Mesothelial cell of epicardium (in vitro differentiated cells): ENCODE measurements at regions not wholly inside any gene's neighbourhood (a gene's known extent, or its start where the extent isn't known, plus 50 kb on each side); places are given as distances from the start of the nearest gene placed in this dataset.

Experiments
- DNase-seq, 2 experiments: peaks; one replicate each; pipeline ENCODE4 v3.0.0; 2021; ENCODE audit warnings: low spot score in 2 of 2; ENCODE audit not compliant: unreplicated experiment in 2 of 2
- H3K27ac Mint-ChIP-seq: 2 replicates; pipeline ENCODE4 v1.8.0; 2021; ENCODE audit warnings: mixed read lengths
- H3K27me3 Mint-ChIP-seq: 2 replicates; pipeline ENCODE4 v1.8.0; 2021; ENCODE audit warnings: low read depth, mixed read lengths
- H3K36me3 Mint-ChIP-seq: 2 replicates; pipeline ENCODE4 v1.8.0; 2021; ENCODE audit warnings: mixed read lengths
- H3K4me1 Mint-ChIP-seq: 2 replicates; pipeline ENCODE4 v1.8.0; 2021; ENCODE audit warnings: mixed read lengths
- H3K4me3 Mint-ChIP-seq: 2 replicates; pipeline ENCODE4 v1.8.0; 2021; ENCODE audit warnings: mild to moderate bottlenecking, moderate library complexity, mixed read lengths
- H3K9me3 Mint-ChIP-seq: 2 replicates; pipeline ENCODE4 v1.8.0; 2021; ENCODE audit warnings: mixed read lengths
- TF ChIP-seq, protein P1 (sequence below): fragments of 200-600 bp; sonication (generic); IDR thresholded peaks from one replicate; pipeline ENCODE4 v1.5.0; 2021; ENCODE audit warnings: antibody characterized with exemption; ENCODE audit not compliant: unreplicated experiment

DNA sequence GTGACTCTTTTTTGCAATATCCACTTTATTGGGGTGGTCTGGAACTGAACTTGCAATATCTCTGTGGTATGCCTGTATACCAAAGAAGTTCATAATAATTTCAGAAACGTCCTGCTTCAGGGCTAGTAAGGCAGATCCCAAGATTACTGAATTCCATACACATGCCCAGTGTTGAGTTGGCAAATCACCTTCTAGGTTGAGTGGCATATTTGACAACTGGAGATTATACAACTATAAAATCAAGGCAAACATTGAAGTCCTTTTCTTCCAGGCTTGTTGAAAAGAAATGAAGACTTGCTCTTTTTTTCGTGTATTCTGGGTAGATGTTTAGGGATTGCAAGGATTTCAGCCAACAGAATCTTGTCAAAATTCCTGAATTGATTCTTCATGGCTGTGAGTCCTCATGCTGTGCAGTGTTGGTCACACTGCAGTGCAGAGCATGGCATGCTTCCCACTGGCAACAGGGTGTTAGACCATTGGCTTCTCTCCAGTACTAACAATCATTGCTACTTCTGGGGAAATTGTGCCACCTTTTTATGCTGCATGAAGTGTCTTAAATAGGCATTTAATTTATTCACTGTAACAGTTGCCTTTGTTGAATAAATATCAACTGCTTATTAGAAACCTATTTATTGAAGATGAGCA lies 367.1 kb upstream of the ADGRL4 start:
- Mint-ChIP-seq H3K27ac (no peak overlapping the region), H3K27me3 (no peaks in the 10 kb centered on the region), H3K36me3 (no peaks in the 10 kb centered on the region)

DNA sequence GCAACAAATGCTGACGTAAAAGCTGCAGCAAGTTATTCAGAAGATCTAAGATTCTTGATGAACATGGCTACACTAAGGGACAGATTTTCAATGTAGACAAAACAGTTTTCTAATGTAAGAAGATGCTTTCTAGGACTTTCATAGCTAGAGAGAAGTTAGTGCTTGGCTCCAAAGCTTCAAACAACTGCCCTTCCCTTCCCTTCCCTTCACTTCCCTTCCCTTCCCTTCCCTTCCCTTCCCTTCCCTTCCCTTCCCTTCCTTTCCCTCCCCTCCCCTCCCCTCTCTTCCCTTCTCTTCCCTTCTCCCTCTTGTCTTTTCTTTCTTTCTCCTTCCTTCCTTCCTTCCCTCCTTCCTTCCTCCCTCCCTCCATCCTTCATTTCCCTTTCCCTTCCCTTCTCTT lies 365.3 kb upstream of the ADGRL4 start:
- peaks cover 10% of the 10 kb centered on the region for H3K9me3 Mint-ChIP-seq
- no peak overlapping the region for H3K27ac Mint-ChIP-seq
- H3K4me1 Mint-ChIP-seq: peaks cover 7% of the 10 kb centered on the region
- TF ChIP-seq, protein P1, sequence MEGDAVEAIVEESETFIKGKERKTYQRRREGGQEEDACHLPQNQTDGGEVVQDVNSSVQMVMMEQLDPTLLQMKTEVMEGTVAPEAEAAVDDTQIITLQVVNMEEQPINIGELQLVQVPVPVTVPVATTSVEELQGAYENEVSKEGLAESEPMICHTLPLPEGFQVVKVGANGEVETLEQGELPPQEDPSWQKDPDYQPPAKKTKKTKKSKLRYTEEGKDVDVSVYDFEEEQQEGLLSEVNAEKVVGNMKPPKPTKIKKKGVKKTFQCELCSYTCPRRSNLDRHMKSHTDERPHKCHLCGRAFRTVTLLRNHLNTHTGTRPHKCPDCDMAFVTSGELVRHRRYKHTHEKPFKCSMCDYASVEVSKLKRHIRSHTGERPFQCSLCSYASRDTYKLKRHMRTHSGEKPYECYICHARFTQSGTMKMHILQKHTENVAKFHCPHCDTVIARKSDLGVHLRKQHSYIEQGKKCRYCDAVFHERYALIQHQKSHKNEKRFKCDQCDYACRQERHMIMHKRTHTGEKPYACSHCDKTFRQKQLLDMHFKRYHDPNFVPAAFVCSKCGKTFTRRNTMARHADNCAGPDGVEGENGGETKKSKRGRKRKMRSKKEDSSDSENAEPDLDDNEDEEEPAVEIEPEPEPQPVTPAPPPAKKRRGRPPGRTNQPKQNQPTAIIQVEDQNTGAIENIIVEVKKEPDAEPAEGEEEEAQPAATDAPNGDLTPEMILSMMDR: no peak
- no peak for DNase-seq
- no peaks in the 10 kb centered on the region for H3K36me3 Mint-ChIP-seq
- no peak overlapping the region for H3K4me3 Mint-ChIP-seq
- no peaks in the 10 kb centered on the region for H3K27me3 Mint-ChIP-seq

More for the DNA sequence above, 367.1 kb upstream of the ADGRL4 start:
- Mint-ChIP-seq H3K9me3 (peaks cover 10% of the 10 kb centered on the region), H3K4me1 (peaks cover 11% of the 10 kb centered on the region), H3K4me3 (no peak overlapping the region)
- TF ChIP-seq, protein P1: no peak
- no peak for DNase-seq

DNA sequence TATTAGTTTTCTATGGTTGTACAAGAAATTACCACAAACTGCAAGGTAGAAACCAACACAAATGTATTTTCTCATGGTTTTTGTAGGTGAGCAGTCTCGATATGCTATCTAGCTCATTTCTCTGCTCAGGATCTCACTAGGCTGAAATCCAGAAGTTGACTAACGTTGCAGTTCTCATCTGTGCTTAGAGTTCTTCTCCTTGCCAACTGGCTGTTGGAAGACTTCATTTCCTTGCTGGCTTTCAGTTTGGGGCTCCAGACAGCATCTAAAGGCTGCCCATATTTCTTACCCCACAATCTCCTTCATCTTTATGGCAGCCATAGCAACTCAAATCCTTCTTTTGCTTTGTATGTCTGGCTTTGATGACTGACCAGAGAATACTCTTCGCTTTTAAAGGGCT lies 362.6 kb upstream of the ADGRL4 start:
- Mint-ChIP-seq H3K27ac (no peak overlapping the region), H3K9me3 (peaks cover 10% of the 10 kb centered on the region), H3K27me3 (no peaks in the 10 kb centered on the region), H3K4me1 (peaks cover 6% of the 10 kb centered on the region), H3K36me3 (no peaks in the 10 kb centered on the region), H3K4me3 (no peak overlapping the region)
- TF ChIP-seq, protein P1: no peak
- no peak for DNase-seq

DNA sequence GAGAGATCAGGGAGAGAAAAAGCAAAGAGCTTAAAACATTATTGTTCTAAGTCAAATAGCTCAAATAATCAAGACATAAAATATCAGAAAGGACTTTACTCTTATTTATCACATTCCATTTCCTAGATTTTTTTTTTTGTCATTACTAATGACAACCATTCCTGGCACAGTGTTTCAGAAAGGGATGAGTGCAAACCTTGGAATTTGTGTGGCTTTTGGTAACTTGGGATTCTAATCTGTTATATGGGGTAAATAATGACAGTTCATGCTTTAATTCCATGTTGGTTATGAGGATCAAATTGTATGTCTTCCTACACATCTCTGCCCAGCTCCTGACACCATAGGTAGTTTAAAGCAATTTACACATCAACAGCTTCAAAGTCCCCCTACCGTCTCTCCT lies 358.4 kb upstream of the ADGRL4 start:
- H3K4me3 Mint-ChIP-seq: no peak overlapping the region
- TF ChIP-seq, protein P1: no peak
- no peaks in the 10 kb centered on the region for H3K36me3 Mint-ChIP-seq
- no peak for DNase-seq
- no peaks in the 10 kb centered on the region for H3K9me3 Mint-ChIP-seq
- no peaks in the 10 kb centered on the region for H3K27me3 Mint-ChIP-seq
- H3K4me1 Mint-ChIP-seq: peaks cover 11% of the 10 kb centered on the region
- H3K27ac Mint-ChIP-seq: no peak overlapping the region

DNA sequence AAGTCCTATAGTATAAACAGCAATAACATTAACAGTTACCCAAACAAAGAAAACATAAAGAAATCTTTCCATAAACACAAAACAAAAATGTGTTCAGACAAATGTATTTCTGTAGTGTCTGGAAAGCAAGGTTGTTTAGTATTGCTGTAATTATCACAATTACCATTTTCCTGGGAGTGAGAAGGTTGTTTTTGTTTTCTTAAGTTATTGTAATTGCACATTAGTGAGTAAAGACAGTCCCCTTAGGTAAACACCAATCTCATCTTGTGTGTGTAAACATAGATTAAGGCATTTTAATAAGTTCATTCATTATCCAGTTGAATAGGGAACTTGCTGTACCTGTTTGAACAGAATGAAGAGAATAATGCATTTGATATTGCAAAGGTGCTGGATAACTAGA lies 356.9 kb upstream of the ADGRL4 start:
- DNase-seq: no peak
- Mint-ChIP-seq H3K9me3 (no peaks in the 10 kb centered on the region), H3K27me3 (no peaks in the 10 kb centered on the region), H3K4me3 (no peak overlapping the region), H3K27ac (no peak overlapping the region), H3K36me3 (no peaks in the 10 kb centered on the region), H3K4me1 (peaks cover 11% of the 10 kb centered on the region)
- TF ChIP-seq, protein P1: no peak

DNA sequence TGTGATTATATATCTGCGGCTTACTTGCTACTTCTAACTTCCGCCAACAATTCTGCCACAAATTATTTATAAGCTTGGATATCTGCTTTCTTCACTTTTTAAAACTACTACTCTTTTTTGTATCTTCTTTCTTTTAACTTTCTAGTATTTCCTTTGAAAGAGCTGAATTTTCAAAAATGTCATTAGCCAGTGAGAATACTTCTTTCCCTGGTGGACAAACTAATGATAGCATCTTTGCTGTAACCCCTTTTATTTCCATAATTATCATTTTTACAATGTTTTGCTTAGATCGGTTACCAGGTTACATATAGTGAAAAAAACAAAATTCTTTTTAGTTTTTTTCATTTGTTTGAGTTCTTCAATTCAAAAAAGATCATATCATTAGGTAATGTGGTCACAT lies 355.9 kb upstream of the ADGRL4 start:
- H3K27me3 Mint-ChIP-seq: no peaks in the 10 kb centered on the region
- H3K4me1 Mint-ChIP-seq: peaks cover 11% of the 10 kb centered on the region
- no peak overlapping the region for H3K4me3 Mint-ChIP-seq
- no peaks in the 10 kb centered on the region for H3K36me3 Mint-ChIP-seq
- H3K9me3 Mint-ChIP-seq: no peaks in the 10 kb centered on the region
- DNase-seq: no peak
- TF ChIP-seq, protein P1: peak; percentile 57
- no peak overlapping the region for H3K27ac Mint-ChIP-seq
